ENCODE measurements at regions not wholly inside any gene's neighbourhood (a gene's known extent, or its start where the extent isn't known, plus 50 kb on each side); places are given as distances from the start of the nearest gene placed in this dataset.

DNA sequence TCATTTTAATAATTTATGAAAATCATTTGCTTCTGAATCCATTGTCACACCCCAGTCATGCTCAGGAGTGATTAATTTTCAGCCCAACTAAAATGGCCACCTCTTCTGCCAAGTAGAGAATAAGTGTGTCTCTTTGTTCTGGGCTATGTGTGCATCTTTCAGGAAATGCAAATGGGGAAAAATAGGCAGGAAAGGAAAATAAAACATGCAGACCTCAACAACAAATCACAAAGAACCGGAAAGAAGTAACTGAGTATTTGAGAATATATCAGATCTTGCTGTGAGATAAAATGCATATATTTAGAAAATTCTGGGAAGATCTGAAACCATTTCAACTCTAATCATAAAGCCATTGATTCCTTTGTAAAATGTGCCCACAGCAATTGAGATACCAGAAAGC lies 763.9 kb downstream of the GALC start:
- no peak for TF ChIP-seq EZH2 (IDR thresholded peaks at IDR 0.05; ENCODE audit: borderline replicate concordance, low read depth, low read length, severe bottlenecking)
- TF ChIP-seq, protein P1, sequence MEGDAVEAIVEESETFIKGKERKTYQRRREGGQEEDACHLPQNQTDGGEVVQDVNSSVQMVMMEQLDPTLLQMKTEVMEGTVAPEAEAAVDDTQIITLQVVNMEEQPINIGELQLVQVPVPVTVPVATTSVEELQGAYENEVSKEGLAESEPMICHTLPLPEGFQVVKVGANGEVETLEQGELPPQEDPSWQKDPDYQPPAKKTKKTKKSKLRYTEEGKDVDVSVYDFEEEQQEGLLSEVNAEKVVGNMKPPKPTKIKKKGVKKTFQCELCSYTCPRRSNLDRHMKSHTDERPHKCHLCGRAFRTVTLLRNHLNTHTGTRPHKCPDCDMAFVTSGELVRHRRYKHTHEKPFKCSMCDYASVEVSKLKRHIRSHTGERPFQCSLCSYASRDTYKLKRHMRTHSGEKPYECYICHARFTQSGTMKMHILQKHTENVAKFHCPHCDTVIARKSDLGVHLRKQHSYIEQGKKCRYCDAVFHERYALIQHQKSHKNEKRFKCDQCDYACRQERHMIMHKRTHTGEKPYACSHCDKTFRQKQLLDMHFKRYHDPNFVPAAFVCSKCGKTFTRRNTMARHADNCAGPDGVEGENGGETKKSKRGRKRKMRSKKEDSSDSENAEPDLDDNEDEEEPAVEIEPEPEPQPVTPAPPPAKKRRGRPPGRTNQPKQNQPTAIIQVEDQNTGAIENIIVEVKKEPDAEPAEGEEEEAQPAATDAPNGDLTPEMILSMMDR (IDR thresholded peaks at IDR 0.05; ENCODE audit: borderline replicate concordance, extremely low read depth, low read length, poor library complexity, severe bottlenecking): no peak
